PC-9 (cell line): ENCODE measurements at regions not wholly inside any gene's neighbourhood (a gene's known extent, or its start where the extent isn't known, plus 50 kb on each side); places are given as distances from the start of the nearest gene placed in this dataset.

Experiments used
- CTCF ChIP-seq: fragments of 200-600 bp; sonication (generic); conservative IDR thresholded peaks from 2 replicates; pipeline ENCODE4 v1.6.1; 2017; ENCODE audit warnings: mixed run types, antibody characterized with exemption, mild to moderate bottlenecking, moderate library complexity
- EZH2 ChIP-seq: fragments of 200-600 bp; sonication (generic); IDR thresholded peaks from 2 replicates; pipeline ENCODE4 v1.8.0; 2017; ENCODE audit warnings: antibody characterized with exemption, low read depth

- TF ChIP-seq EZH2 (no peak), CTCF (no peak)
Observed at GRCh38 chr12:116358893-116359761, 81.6 kb upstream of the MED13L start.
